H1 (cell line): ENCODE measurements at regions not wholly inside any gene's neighbourhood (a gene's known extent, or its start where the extent isn't known, plus 50 kb on each side); places are given as distances from the start of the nearest gene placed in this dataset.

Experiments
- CTCF ChIA-PET: fragments of 300-600 bp; sonication (Branson Sonifier 250); formaldehyde crosslinking; loops from one replicate; lab custom pipeline; 2021; ENCODE audit not compliant: partially characterized antibody; lab: Charles Lee
- POLR2A ChIA-PET: fragments of 300-600 bp; sonication (Branson Sonifier 250); formaldehyde crosslinking; loops from one replicate; lab custom pipeline; 2021; ENCODE audit warnings: inconsistent platforms; ENCODE audit not compliant: partially characterized antibody; lab: Charles Lee
- DNase-seq, 2 experiments: peaks; one replicate each; pipeline versions ENCODE4 v3.0.0 to v3.0.0-alpha.2; 2010 to 2022; ENCODE audit warnings: low spot score in 2 of 2, low read depth in 1 of 2, mixed read lengths in 1 of 2
- FAIRE-seq: peaks from 2 replicates; lab custom pipeline; 2011; peaks lifted over from hg19 to GRCh38; lab: Jason Lieb, UNC
- H2AFZ ChIP-seq: 2 replicates; pipeline ENCODE4 v1.8.1; 2012; ENCODE audit warnings: low read length, inconsistent platforms
- H2AK5ac ChIP-seq: 2 replicates; pipeline ENCODE4 v1.6.1; 2013; ENCODE audit warnings: low read depth, low read length
- H2BK120ac ChIP-seq: replicated peaks from 2 replicates; pipeline ENCODE3; 2013; ENCODE audit warnings: low read depth, low read length, inconsistent platforms
- H2BK12ac ChIP-seq: 2 replicates; pipeline ENCODE4 v1.6.1; 2013; ENCODE audit warnings: low read depth, low read length
- H2BK15ac ChIP-seq: 2 replicates; pipeline ENCODE4 v1.6.1; 2013; ENCODE audit warnings: low read length
- H2BK20ac ChIP-seq: 2 replicates; pipeline ENCODE4 v1.6.1; 2013; ENCODE audit warnings: low read length
- H2BK5ac ChIP-seq: 2 replicates; pipeline ENCODE4 v1.6.1; 2013; ENCODE audit warnings: low read depth, low read length
- H3K14ac ChIP-seq: 2 replicates; pipeline ENCODE4 v1.6.1; 2013; ENCODE audit warnings: inconsistent platforms; ENCODE audit not compliant: insufficient read length
- H3K18ac ChIP-seq: 2 replicates; pipeline ENCODE4 v1.6.1; 2013; ENCODE audit warnings: low read length; ENCODE audit errors: extremely low read depth
- H3K23ac ChIP-seq: 2 replicates; pipeline ENCODE4 v1.6.1; 2013; ENCODE audit warnings: inconsistent platforms; ENCODE audit not compliant: insufficient read length
- H3K23me2 ChIP-seq: 2 replicates; pipeline ENCODE4 v1.6.1; 2013; ENCODE audit warnings: low read depth, low read length
- H3K27ac ChIP-seq: 2 replicates; pipeline ENCODE4 v1.6.1; 2011; ENCODE audit warnings: low read depth, low read length, inconsistent platforms
- H3K27me3 ChIP-seq, 4 experiments: replicated peaks in 1 of 4; 1 replicate in 1 of 4; 2 replicates in 3 of 4; pipeline versions ENCODE4 v1.6.1 to v1.8.1; 2011 to 2013; ENCODE audit warnings: low read length in 3 of 4, mild to moderate bottlenecking in 3 of 4, inconsistent platforms in 2 of 4, mixed read lengths in 2 of 4, moderate library complexity in 1 of 4; ENCODE audit not compliant: control insufficient read depth in 3 of 4, insufficient read depth in 3 of 4; ENCODE audit errors: extremely low read depth in 1 of 4
- H3K36me3 ChIP-seq, 4 experiments: 2 replicates each; pipeline versions ENCODE4 v1.6.1 to v1.8.1; 2011 to 2013; ENCODE audit warnings: mild to moderate bottlenecking in 4 of 4, low read length in 3 of 4, moderate library complexity in 2 of 4, control low read depth in 1 of 4, inconsistent platforms in 1 of 4; ENCODE audit not compliant: insufficient read depth in 4 of 4, control insufficient read depth in 2 of 4
- H3K4ac ChIP-seq: replicated peaks from 2 replicates; pipeline ENCODE3; 2013; ENCODE audit warnings: low read length, low read depth, mixed read lengths, inconsistent platforms; ENCODE audit not compliant: insufficient read length
- H3K4me1 ChIP-seq, 4 experiments: replicated peaks in 1 of 4; 1 replicate in 1 of 4; 2 replicates in 3 of 4; pipeline versions ENCODE4 v1.6.1 to v1.8.1; 2011 to 2013; ENCODE audit warnings: low read length in 3 of 4, inconsistent platforms in 2 of 4, mixed read lengths in 1 of 4; ENCODE audit not compliant: insufficient read depth in 4 of 4, control insufficient read depth in 3 of 4
- H3K4me2 ChIP-seq, 2 experiments: 2 replicates each; pipeline versions ENCODE4 v1.6.1 to v1.8.1; 2011 to 2013; ENCODE audit warnings: low read depth in 2 of 2, low read length in 2 of 2, control low read depth in 1 of 2, inconsistent platforms in 1 of 2, mild to moderate bottlenecking in 1 of 2; ENCODE audit not compliant: insufficient read depth in 1 of 2
- H3K4me3 ChIP-seq, 4 experiments: fragments of 200-600, 300-600 bp in 1 of 4; sonication (generic), shearing (Covaris generic), sonication (Bioruptor Twin) in 1 of 4; 2 replicates each; pipeline versions ENCODE4 v1.5.1 to v1.8.1; 2011 to 2016; ENCODE audit warnings: low read length in 4 of 4, low read depth in 3 of 4, control low read depth in 2 of 4, inconsistent platforms in 2 of 4, mild to moderate bottlenecking in 2 of 4, mixed read lengths in 1 of 4, moderate library complexity in 1 of 4; ENCODE audit not compliant: insufficient read depth in 2 of 4; ENCODE audit errors: extremely low read depth in 1 of 4
- H3K56ac ChIP-seq: replicated peaks from 2 replicates; pipeline ENCODE3; 2013; ENCODE audit warnings: low read depth, mild to moderate bottlenecking, mixed read lengths, low read length, inconsistent platforms; ENCODE audit not compliant: insufficient read length
- H3K79me1 ChIP-seq: 2 replicates; pipeline ENCODE4 v1.6.1; 2013; ENCODE audit warnings: low read depth, low read length, control low read depth
- H3K79me2 ChIP-seq, 2 experiments: 2 replicates each; pipeline versions ENCODE4 v1.6.1 to v1.8.1; 2012 to 2013; ENCODE audit warnings: low read length in 2 of 2, mild to moderate bottlenecking in 2 of 2, inconsistent platforms in 1 of 2; ENCODE audit not compliant: insufficient read depth in 2 of 2, control insufficient read depth in 1 of 2
- H3K9ac ChIP-seq, 4 experiments: replicated peaks in 1 of 4; 1 replicate in 1 of 4; 2 replicates in 3 of 4; pipeline versions ENCODE4 v1.6.1 to v1.8.1; 2011 to 2013; ENCODE audit warnings: low read depth in 3 of 4, low read length in 3 of 4, control low read depth in 2 of 4, mild to moderate bottlenecking in 2 of 4, moderate library complexity in 2 of 4, inconsistent platforms in 1 of 4; ENCODE audit errors: extremely low read depth in 1 of 4
- H3K9me3 ChIP-seq, 2 experiments: 2 replicates each; pipeline versions ENCODE4 v1.6.1 to v1.8.1; 2012 to 2013; ENCODE audit warnings: mild to moderate bottlenecking in 2 of 2, moderate library complexity in 2 of 2, control low read depth in 1 of 2, inconsistent platforms in 1 of 2, low read depth in 1 of 2, low read length in 1 of 2, mixed read lengths in 1 of 2; ENCODE audit not compliant: insufficient read depth in 2 of 2
- H4K20me1 ChIP-seq, 2 experiments: replicated peaks in 1 of 2; 2 replicates each; pipeline versions ENCODE3 to v1.8.1; 2011 to 2013; ENCODE audit warnings: inconsistent platforms in 2 of 2, low read length in 2 of 2, mild to moderate bottlenecking in 1 of 2; ENCODE audit not compliant: insufficient read depth in 2 of 2, control insufficient read depth in 1 of 2
- H4K5ac ChIP-seq: 2 replicates; pipeline ENCODE4 v1.6.1; 2013; ENCODE audit warnings: low read length, low read depth, mixed read lengths, inconsistent platforms; ENCODE audit not compliant: insufficient read length
- H4K8ac ChIP-seq: 2 replicates; pipeline ENCODE4 v1.8.0; 2013; ENCODE audit warnings: mild to moderate bottlenecking, moderate library complexity, low read length, inconsistent platforms; ENCODE audit not compliant: insufficient read depth; ENCODE audit errors: extremely low read depth
- H4K91ac ChIP-seq: replicated peaks from 2 replicates; pipeline ENCODE3; 2013; ENCODE audit warnings: low read length, mixed read lengths, inconsistent platforms; ENCODE audit not compliant: insufficient read length
- ATF2 ChIP-seq: IDR thresholded peaks from 2 replicates; pipeline ENCODE4 v1.6.1; 2012; ENCODE audit warnings: low read length, inconsistent platforms
- BCL11A ChIP-seq, 2 experiments: IDR thresholded peaks; one replicate each; pipeline ENCODE4 v1.6.1; 2011; ENCODE audit warnings: low read depth in 2 of 2, low read length in 2 of 2, mild to moderate bottlenecking in 2 of 2
- CBX5 ChIP-seq: fragments of 300-800, 300-1000 bp; sonication (generic); IDR thresholded peaks from 2 replicates; pipeline ENCODE4 v1.7.1; 2016; ENCODE audit warnings: antibody characterized with exemption, low read length, low read depth
- CTBP2 ChIP-seq: IDR thresholded peaks from 2 replicates; pipeline ENCODE4 v1.7.0; 2011; ENCODE audit warnings: borderline replicate concordance, mild to moderate bottlenecking, moderate library complexity, mixed read lengths, low read length; ENCODE audit not compliant: insufficient read depth, insufficient read length
- EP300 ChIP-seq, 2 experiments: IDR thresholded peaks; 1 replicate in 1 of 2; 2 replicates in 1 of 2; pipeline ENCODE4 v1.6.1; 2011 to 2012; ENCODE audit warnings: low read depth in 2 of 2, low read length in 2 of 2, mild to moderate bottlenecking in 2 of 2, borderline replicate concordance in 1 of 2, inconsistent platforms in 1 of 2, moderate library complexity in 1 of 2
- GTF2F1 ChIP-seq: IDR thresholded peaks from 2 replicates; pipeline ENCODE4 v1.6.1; 2012; ENCODE audit warnings: low read depth, low read length, improper control_type of control experiment, borderline replicate concordance
- HDAC2 ChIP-seq, 2 experiments: fragments of 300-600 bp in 1 of 2; sonication (generic) in 1 of 2; IDR thresholded peaks; 2 replicates each; pipeline ENCODE4 v1.6.1; 2011 to 2012; ENCODE audit warnings: low read depth in 2 of 2, low read length in 2 of 2, mild to moderate bottlenecking in 2 of 2, moderate library complexity in 2 of 2, borderline replicate concordance in 1 of 2, inconsistent platforms in 1 of 2
- KDM5A ChIP-seq: fragments of 200-600 bp; IDR thresholded peaks from 2 replicates; pipeline ENCODE4 v1.7.1; 2012; ENCODE audit warnings: mild to moderate bottlenecking, low read length, inconsistent platforms, mixed read lengths
- POU5F1 ChIP-seq: IDR thresholded peaks from 2 replicates; pipeline ENCODE4 v1.6.1; 2011; ENCODE audit warnings: low read depth, mild to moderate bottlenecking, low read length, moderate library complexity
- SP4 ChIP-seq: IDR thresholded peaks from 2 replicates; pipeline ENCODE4 v1.6.1; 2012; ENCODE audit warnings: low read length, inconsistent platforms
- TBP ChIP-seq: IDR thresholded peaks from 2 replicates; pipeline ENCODE4 v1.6.1; 2011; ENCODE audit warnings: low read depth, low read length, improper control_type of control experiment
- TCF12 ChIP-seq: IDR thresholded peaks from 2 replicates; pipeline ENCODE4 v1.6.1; 2011; ENCODE audit warnings: low read depth, mild to moderate bottlenecking, low read length
- YY1 ChIP-seq: IDR thresholded peaks from 2 replicates; pipeline ENCODE4 v1.6.1; 2011; ENCODE audit warnings: low read depth, mild to moderate bottlenecking, low read length
- WGBS, 2 experiments: shearing (Covaris generic) in 1 of 2; methylation state at CpG; one replicate each; pipeline versions ENCODE4 v1.1.6 to v1.1.7; 2013 to 2015; ENCODE audit warnings: low lambda C conversion rate in 2 of 2, mixed read lengths in 2 of 2, inconsistent platforms in 1 of 2, low coverage in 1 of 2, missing lambda C conversion rate in 1 of 2; ENCODE audit not compliant: insufficient replicate concordance in 2 of 2, insufficient coverage in 1 of 2, insufficient read length in 1 of 2; ENCODE audit errors: extremely low coverage in 1 of 2, missing lambda C conversion rate in 1 of 2; 5-methylcytosine and 5-hydroxymethylcytosine counted together

DNA sequence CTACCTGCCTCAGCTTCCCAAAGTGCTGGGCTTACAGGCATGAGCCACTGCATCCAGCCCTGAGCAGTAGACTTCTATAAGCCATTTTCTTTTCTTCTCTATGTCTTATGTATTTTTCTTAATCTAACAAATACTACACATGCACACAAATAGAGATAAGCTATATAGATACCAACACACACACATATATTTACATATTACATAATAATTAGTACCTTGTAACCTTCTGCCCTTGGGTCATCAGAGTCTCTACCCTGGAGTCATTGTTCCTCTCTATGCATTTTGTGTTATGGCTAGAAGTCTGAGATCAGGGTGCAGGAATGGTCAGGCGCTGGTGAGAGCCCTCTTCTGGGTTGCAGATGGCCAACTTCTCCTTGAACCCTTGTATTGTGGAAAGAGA, 154.0 kb upstream of the PTPRG start:
- Histone ChIP-seq H4K91ac (no peak overlapping the region), H3K79me2 (no peaks in the 10 kb centered on the region), H3K56ac (no peak overlapping the region), H3K18ac (no peak overlapping the region), H3K27ac (no peak overlapping the region), H2BK15ac (no peak overlapping the region), H4K5ac (no peak overlapping the region), H2AFZ (no peak overlapping the region), H2AK5ac (no peak overlapping the region), H2BK5ac (no peak overlapping the region), H3K4me3 (no peak overlapping the region), H3K9ac (no peak overlapping the region), H3K27me3 (no peaks in the 10 kb centered on the region), H3K23ac (no peak overlapping the region), H3K4me1 (no peaks in the 10 kb centered on the region), H4K8ac (no peak overlapping the region), H3K14ac (no peak overlapping the region), H2BK120ac (no peak overlapping the region), H3K79me1 (no peaks in the 10 kb centered on the region), H3K4me2 (no peak overlapping the region), H2BK12ac (no peak overlapping the region), H3K9me3 (no peaks in the 10 kb centered on the region), H3K4ac (no peak overlapping the region), H2BK20ac (no peak overlapping the region), H4K20me1 (no peaks in the 10 kb centered on the region), H3K36me3 (no peaks in the 10 kb centered on the region), H3K23me2 (no peaks in the 10 kb centered on the region)
- ChIA-PET CTCF (no interaction called here), POLR2A (no interaction called here)
- DNase-seq (no peak), FAIRE-seq (no peak)
- 89% methylated on average over 1 of the region's 1 CpG; no CpG with 5 or more reads in 1 of the 2 experiments for WGBS, 2 experiments
- no peak for TF ChIP-seq TBP
- TF ChIP-seq CBX5, result no peak
- TF ChIP-seq ATF2, result no peak
- no peak for TF ChIP-seq POU5F1
- no peak for TF ChIP-seq GTF2F1
- TF ChIP-seq EP300 (IDR thresholded peaks at IDR 0.05; ENCODE audit: borderline replicate concordance in 1 of 2, low read depth in 2 of 2, low read length in 2 of 2), result no peak
- no peak for TF ChIP-seq TCF12
- no peak for TF ChIP-seq KDM5A
- TF ChIP-seq HDAC2 (IDR thresholded peaks at IDR 0.05; ENCODE audit: borderline replicate concordance in 1 of 2, low read depth in 2 of 2, low read length in 2 of 2), result no peak
- no peak for TF ChIP-seq YY1
- no peak for TF ChIP-seq SP4
- TF ChIP-seq CTBP2, result no peak
- no peak for TF ChIP-seq BCL11A (IDR thresholded peaks at IDR 0.05; ENCODE audit: low read depth in 2 of 2, low read length in 2 of 2)
